Stomach (tissue), 8 donors: ENCODE measurements at regions not wholly inside any gene's neighbourhood (a gene's known extent, or its start where the extent isn't known, plus 50 kb on each side); places are given as distances from the start of the nearest gene placed in this dataset.
A peak's percentile ranks its signal among the peaks of the same experiment; 100 is the strongest.

ENCODE experiments used
- DNase-seq, 2 donors: peaks; one replicate each; pipeline versions ENCODE4 v3.0.0 to v3.0.0-alpha.2; 2013 to 2019
- H3K27ac ChIP-seq, 5 donors: fragments of 200-600 bp in 4 of 5; sonication (generic) in 4 of 5; one replicate each; pipeline ENCODE4 v1.5.1; 2013 to 2019; ENCODE audit warnings: mild to moderate bottlenecking in 1 of 5, moderate library complexity in 1 of 5
- H3K27me3 ChIP-seq, 3 donors: fragments of 200-600 bp; sonication (generic); one replicate each; pipeline ENCODE4 v1.5.1; 2017 to 2019; ENCODE audit warnings: mixed run types in 1 of 3
- H3K36me3 ChIP-seq, 4 donors: fragments of 200-600 bp; sonication (generic); 1 replicate in 3 of 4; 2 replicates in 1 of 4; pipeline ENCODE4 v1.5.1; 2016 to 2019
- H3K4me1 ChIP-seq, 4 donors: fragments of 200-600 bp; sonication (generic); one replicate each; pipeline ENCODE4 v1.5.1; 2016 to 2019
- H3K4me3 ChIP-seq, 4 donors: fragments of 200-600 bp; sonication (generic) in 3 of 4; one replicate each; pipeline ENCODE4 v1.5.1; 2016 to 2019; ENCODE audit warnings: mild to moderate bottlenecking in 1 of 4
- H3K9me3 ChIP-seq, 4 donors: fragments of 200-600 bp; sonication (generic); one replicate each; pipeline ENCODE4 v1.5.1; 2016 to 2019
- EP300 ChIP-seq: sonication (generic); formaldehyde crosslinking; IDR thresholded peaks from one replicate; pipeline ENCODE4 v1.6.1; 2017; ENCODE audit warnings: antibody characterized with exemption
- POLR2A ChIP-seq, 4 donors: fragments of 450-650 bp; IDR thresholded peaks; one replicate each; pipeline ENCODE4 v1.6.1; 2016; ENCODE audit warnings: antibody characterized with exemption in 4 of 4, control low read depth in 2 of 4, mild to moderate bottlenecking in 1 of 4, moderate library complexity in 1 of 4
- POLR2AphosphoS5 ChIP-seq, 3 donors: sonication (generic); formaldehyde crosslinking; IDR thresholded peaks; one replicate each; pipeline ENCODE4 v1.6.1; 2016; ENCODE audit warnings: antibody characterized with exemption in 3 of 3
- WGBS, 5 donors: extraction: QIAGEN DNeasy Blood & Tissue Kit in 3 of 5; methylation state at CpG; one replicate each; pipeline versions ENCODE4 v1.1.5 to v1.1.7; 2013 to 2018; 5-methylcytosine and 5-hydroxymethylcytosine counted together
- intact Hi-C: fragments of 100-400 bp; cut with DNase I; formaldehyde crosslinking; loops from one replicate; pipeline ENCODE4 v1.15.1; 2023; ENCODE audit warnings: low total_unique reads
- TF ChIP-seq, protein P1 (sequence below), 7 experiments: fragments of 450-650 bp in 4 of 7; fragments of 200-600 bp in 3 of 7; sonication (generic) in 3 of 7; IDR thresholded peaks; one replicate each; pipeline ENCODE4 v1.5.1; 2016 to 2019; ENCODE audit warnings: antibody characterized with exemption in 7 of 7, control low read depth in 2 of 7, mild to moderate bottlenecking in 1 of 7
- donor health status: healthy with polysubstance abuse.
- donor health status: Bipolar disorder and iron deficiency.
- donor health status: healthy.

DNA sequence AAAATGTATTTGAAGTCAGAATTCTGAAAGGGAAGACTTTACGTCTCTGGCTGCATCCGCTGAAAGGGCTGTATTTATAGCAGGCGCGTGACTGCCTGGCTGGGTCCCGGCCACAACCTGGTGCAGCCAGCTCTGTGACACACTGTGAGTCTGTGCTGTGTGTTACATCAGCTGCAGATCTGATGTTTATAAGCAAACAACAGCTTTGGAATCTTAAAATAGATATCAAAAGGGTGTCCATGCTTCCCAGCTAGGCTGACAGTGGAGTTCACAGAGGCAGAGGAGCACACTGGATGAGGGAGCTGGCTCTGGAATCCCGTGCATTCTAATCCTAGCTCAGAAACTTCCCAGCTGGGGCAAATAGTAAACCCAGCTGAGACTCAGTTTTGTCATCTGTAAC is 433.4 kb upstream of the BRINP1 start:
- Histone ChIP-seq H3K27me3 (no peaks in the 10 kb centered on the region), H3K4me1 (peaks cover 0 to 15% (median 6%) of the 10 kb centered on the region in 4 donors), H3K9me3 (no peaks in the 10 kb centered on the region), H3K27ac (peak overlapping the region in 1 of 5 donors; percentile 57), H3K36me3 (no peaks in the 10 kb centered on the region), H3K4me3 (no peak overlapping the region)
- peak in 1 of 2 donors; percentile 52 for DNase-seq
- 24 to 45% (median 35%) methylated on average over 5 to 6 of the region's 6 CpGs for WGBS, 5 donors
- intact Hi-C loops = no loop called here
- TF ChIP-seq, protein P1, sequence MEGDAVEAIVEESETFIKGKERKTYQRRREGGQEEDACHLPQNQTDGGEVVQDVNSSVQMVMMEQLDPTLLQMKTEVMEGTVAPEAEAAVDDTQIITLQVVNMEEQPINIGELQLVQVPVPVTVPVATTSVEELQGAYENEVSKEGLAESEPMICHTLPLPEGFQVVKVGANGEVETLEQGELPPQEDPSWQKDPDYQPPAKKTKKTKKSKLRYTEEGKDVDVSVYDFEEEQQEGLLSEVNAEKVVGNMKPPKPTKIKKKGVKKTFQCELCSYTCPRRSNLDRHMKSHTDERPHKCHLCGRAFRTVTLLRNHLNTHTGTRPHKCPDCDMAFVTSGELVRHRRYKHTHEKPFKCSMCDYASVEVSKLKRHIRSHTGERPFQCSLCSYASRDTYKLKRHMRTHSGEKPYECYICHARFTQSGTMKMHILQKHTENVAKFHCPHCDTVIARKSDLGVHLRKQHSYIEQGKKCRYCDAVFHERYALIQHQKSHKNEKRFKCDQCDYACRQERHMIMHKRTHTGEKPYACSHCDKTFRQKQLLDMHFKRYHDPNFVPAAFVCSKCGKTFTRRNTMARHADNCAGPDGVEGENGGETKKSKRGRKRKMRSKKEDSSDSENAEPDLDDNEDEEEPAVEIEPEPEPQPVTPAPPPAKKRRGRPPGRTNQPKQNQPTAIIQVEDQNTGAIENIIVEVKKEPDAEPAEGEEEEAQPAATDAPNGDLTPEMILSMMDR (IDR thresholded peaks at IDR 0.05) = no peak
- peak in 1 of 3 donors; percentile 63 for TF ChIP-seq POLR2AphosphoS5 (IDR thresholded peaks at IDR 0.05)

DNA sequence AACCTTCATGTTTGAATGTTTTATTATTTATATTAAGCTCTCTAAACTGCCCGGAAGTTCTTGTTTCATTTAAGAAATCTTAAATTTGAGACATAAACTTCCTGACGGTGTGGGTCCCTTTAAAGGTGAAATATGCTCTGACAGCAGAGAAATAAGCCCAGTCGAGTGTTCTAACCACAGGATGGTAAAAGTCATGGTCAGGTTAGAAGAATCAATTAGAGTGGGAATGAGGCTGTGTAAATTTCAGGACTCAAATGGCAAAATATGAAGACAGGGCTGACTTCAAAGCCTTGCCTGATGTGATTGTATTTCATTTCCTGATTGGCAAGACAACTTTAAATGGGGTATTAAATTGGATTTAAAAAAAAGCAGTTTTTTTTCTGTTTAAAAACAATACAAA is 432.9 kb upstream of the BRINP1 start:
- H3K27ac ChIP-seq = peak overlapping the region in 1 of 5 donors; percentile 57
- H3K4me1 ChIP-seq = peaks cover 0 to 15% (median 6%) of the 10 kb centered on the region in 4 donors
- intact Hi-C loops = no loop called here
- H3K9me3 ChIP-seq = no peaks in the 10 kb centered on the region
- H3K27me3 ChIP-seq = no peaks in the 10 kb centered on the region
- no peak for TF ChIP-seq POLR2A (IDR thresholded peaks at IDR 0.05)
- TF ChIP-seq EP300 = no peak
- TF ChIP-seq, protein P1 (IDR thresholded peaks at IDR 0.05) = no peak
- no peak for TF ChIP-seq POLR2AphosphoS5 (IDR thresholded peaks at IDR 0.05)
- no peak overlapping the region for H3K4me3 ChIP-seq
- whole genome bisulfite sequencing, 5 donors = 45 to 51% (median 46%) methylated on average over 3 of the region's 3 CpGs
- H3K36me3 ChIP-seq = no peaks in the 10 kb centered on the region
- DNase-seq = no peak

DNA sequence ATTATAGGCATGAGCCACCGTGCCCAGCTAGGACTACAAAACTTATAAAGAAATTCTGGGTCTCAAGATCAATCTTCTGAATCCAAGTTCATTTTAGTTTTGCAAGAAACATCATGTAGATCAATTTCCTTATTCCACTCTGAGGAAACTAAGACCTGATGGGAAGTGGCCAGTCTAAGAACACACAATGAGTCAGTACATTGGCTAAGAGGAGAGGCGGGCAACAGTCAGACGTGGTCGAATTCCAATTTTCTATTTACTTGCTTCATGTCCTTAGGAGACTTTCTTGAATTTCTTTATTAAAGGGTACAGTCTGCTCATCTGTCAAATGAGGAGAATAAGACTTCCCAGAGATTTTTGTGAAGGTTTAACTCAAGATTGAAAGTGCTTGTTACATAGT is 432.1 kb upstream of the BRINP1 start:
- Histone ChIP-seq H3K27me3 (no peaks in the 10 kb centered on the region), H3K27ac (no peak overlapping the region), H3K4me1 (peaks cover 0 to 15% (median 6%) of the 10 kb centered on the region in 4 donors), H3K4me3 (no peak overlapping the region), H3K36me3 (no peaks in the 10 kb centered on the region), H3K9me3 (no peaks in the 10 kb centered on the region)
- 58 to 80% (median 74%) methylated on average over 4 of the region's 4 CpGs for WGBS, 5 donors
- intact Hi-C loops = no loop called here
- TF ChIP-seq POLR2A (IDR thresholded peaks at IDR 0.05) (no peak), EP300 (no peak), POLR2AphosphoS5 (IDR thresholded peaks at IDR 0.05) (peak in 1 of 3 donors; percentile 49)
- TF ChIP-seq, protein P1 (IDR thresholded peaks at IDR 0.05) = no peak
- no peak for DNase-seq

DNA sequence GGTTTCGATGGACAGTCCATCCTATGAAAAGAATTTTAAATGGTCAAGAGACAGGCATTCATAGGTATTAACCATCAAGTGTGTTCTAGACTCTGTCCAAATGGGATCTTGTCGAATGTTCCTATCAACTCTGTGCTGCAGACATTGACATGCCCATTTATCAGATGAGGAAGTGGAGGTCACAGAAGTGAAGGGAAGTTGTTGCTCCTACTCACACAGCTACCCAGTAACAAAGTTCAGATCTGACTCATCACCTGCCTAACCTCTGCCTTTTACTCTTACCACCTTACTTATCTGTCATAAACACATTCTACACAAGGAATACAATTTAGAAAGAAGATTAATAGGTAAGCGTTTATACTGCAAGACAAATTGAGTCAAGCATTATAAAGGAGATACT is 426.2 kb upstream of the BRINP1 start:
- Histone ChIP-seq H3K4me1 (peaks cover 0 to 4% (median 0%) of the 10 kb centered on the region in 4 donors), H3K9me3 (no peaks in the 10 kb centered on the region), H3K36me3 (no peaks in the 10 kb centered on the region), H3K27ac (no peak overlapping the region), H3K27me3 (no peaks in the 10 kb centered on the region), H3K4me3 (no peak overlapping the region)
- intact Hi-C loops = no loop called here
- TF ChIP-seq POLR2A (IDR thresholded peaks at IDR 0.05) = no peak
- TF ChIP-seq, protein P1 (IDR thresholded peaks at IDR 0.05) = no peak
- no peak for TF ChIP-seq POLR2AphosphoS5 (IDR thresholded peaks at IDR 0.05)
- TF ChIP-seq EP300 = no peak
- no peak for DNase-seq
- WGBS, 5 donors = 82 to 87% (median 83%) methylated on average over 3 of the region's 3 CpGs
